GM12874 (cell line): ENCODE measurements at regions not wholly inside any gene's neighbourhood (a gene's known extent, or its start where the extent isn't known, plus 50 kb on each side); places are given as distances from the start of the nearest gene placed in this dataset.

Source experiments
- TF ChIP-seq, protein P1 (sequence below): IDR thresholded peaks from 2 replicates; pipeline ENCODE4 v1.5.1; 2011; ENCODE audit warnings: low read depth, mild to moderate bottlenecking, control low read depth, low read length, moderate library complexity; ENCODE audit not compliant: insufficient read depth

DNA sequence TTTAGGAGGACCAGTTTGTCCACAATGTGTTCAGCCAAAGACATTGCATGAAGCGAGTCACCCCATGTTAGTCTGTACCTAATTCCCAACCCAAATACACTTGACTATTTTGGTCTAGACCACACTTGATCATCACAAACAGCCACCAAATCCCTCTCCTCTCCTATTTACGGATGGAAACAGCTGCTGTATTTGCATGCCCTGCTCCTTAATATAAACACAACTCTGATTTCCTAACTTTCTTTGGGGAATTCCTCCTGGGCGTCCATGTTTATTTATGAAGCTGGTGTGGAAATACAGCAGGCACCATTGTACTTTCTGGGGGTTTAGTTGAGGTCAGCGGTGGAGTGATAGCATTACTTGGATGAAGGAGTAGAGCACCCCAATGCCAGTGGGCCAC lies 235.2 kb downstream of the TLE3 start:
- TF ChIP-seq, protein P1, sequence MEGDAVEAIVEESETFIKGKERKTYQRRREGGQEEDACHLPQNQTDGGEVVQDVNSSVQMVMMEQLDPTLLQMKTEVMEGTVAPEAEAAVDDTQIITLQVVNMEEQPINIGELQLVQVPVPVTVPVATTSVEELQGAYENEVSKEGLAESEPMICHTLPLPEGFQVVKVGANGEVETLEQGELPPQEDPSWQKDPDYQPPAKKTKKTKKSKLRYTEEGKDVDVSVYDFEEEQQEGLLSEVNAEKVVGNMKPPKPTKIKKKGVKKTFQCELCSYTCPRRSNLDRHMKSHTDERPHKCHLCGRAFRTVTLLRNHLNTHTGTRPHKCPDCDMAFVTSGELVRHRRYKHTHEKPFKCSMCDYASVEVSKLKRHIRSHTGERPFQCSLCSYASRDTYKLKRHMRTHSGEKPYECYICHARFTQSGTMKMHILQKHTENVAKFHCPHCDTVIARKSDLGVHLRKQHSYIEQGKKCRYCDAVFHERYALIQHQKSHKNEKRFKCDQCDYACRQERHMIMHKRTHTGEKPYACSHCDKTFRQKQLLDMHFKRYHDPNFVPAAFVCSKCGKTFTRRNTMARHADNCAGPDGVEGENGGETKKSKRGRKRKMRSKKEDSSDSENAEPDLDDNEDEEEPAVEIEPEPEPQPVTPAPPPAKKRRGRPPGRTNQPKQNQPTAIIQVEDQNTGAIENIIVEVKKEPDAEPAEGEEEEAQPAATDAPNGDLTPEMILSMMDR, result no peak

DNA sequence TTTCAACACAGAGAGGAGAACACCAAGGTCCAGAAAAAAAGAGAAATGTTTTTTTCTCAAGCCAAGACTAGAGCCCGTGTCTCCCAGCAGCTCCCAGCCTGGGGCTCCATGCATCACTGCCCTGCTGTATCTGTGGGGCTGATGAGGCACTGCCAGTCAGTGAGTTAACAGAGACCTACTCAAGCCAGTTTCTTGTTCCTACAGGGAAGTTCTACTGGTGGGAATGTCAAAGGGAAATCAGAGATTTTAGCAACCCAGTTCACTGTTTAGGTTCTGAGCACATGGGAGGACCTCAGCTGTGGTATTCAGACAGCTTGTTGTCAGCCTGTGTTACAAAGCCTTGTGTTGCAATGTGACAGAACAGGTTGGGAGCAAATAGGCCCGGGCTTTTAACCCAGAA lies 234.3 kb downstream of the TLE3 start:
- TF ChIP-seq, protein P1, result no peak

DNA sequence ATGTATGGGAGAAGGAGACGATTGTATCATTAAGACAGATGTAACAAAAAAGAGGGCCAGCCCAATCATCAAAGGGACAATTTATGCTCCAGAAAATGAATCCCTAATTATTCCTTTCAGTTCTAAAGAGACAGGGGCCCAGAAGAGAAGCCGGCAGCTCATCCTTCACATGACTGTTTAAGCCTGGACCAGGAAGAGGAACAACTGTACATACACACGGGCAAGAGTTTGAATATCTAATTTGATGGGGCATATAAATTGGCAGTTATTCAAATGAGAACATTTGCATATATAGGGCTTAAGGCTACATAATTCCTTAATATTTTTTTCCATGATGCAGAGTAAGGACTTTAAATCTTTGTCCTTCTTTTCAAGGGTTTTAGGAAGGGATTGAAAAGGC lies 232.3 kb downstream of the TLE3 start:
- TF ChIP-seq, protein P1, result no peak

DNA sequence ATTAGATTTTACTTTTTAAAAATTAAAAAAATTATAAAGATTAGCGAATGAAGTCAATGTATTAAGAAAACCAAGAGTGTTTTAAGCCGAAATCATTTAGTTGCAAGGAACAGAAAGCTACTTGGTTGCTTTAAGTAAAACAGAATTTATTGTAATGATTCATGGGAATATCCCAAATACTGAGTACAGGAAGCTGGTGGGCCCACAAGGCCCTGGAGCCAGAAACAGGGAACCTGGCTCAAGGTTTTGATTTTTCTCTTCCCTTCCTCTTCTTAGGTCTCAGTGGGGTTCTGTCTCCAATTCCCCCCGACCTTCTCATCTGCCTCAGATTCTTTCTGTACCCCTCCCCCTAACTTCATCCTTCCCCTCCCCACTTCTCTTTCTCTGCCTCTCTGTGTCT lies 229.0 kb downstream of the TLE3 start:
- TF ChIP-seq, protein P1, result no peak

DNA sequence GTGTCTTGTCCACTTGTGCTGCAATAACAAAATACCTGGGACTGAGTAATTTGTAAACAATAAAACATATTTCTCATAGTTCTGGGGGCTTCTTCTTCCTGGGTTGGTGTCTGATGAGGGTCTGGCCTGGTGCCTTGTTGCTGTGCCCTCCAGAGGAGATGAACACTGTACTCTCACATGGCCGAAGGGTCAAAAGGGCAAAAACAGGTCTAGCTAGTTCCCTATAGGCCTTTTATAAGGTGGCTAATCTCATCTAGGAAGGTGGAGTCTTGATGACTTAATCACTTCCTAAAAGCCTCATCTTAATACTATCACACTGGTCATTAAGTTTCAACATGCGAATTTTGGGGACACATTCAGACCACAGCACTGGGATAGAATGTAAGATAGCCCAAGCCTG lies 228.4 kb downstream of the TLE3 start:
- TF ChIP-seq, protein P1, result no peak

DNA sequence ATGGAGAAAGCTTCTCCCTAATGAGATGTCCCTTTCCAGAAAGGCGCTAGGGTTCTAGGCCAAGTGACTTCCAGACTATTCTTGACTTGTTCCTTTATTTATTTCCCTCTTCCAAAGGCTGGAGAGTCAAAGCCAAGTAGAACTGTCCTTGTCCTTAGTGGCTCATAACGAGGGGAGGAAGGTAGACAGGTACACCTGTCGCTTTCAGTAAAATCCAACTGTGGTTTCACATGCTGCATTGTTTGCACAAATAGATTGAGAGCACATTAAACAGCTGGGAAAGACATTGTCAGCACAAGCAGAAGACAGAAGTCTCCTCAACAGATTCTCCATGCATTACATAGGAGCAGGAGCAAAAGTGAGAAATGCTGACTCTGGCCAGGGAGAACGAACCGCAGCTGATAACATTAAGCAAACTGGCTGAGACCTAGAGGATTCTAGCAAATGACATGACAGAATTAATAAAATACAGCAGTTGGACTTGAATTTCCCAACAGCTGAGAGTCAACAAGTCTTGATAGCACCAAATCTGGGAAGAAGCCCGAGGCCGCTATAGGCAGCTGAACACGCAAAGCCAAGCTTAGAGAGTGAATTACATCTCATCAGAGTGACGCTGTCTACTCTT lies 227.7 kb downstream of the TLE3 start:
- TF ChIP-seq, protein P1, result no peak

DNA sequence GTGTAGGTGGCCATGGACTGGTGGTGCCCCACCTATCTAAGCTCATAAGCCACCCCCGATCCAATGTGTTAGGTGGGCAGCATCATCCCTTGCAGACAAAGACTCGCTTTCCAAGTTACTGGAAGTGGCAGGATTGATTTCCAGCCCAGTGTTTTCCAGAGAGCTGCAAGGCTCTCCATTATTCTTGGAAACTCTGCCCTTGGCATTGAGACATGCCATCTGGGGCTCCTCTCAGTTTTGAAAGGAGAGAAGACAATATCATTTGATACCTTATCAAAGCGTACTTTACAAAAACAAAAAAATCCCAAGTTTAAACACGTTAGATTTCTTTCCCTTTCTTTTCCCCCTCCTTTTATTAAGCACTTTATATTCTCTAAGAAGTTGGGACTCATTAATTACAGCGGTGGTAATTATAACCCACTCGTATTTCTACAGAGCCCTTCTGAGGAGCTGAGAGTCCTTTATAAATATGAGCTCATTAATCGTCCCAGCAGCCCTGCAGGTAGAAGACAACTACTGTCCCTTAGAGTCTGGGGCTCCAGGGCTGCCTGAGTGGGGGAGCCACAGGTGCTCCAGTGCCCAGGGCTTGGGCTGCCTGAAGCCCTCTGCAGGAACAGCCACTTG lies 226.1 kb downstream of the TLE3 start:
- TF ChIP-seq, protein P1, result no peak

DNA sequence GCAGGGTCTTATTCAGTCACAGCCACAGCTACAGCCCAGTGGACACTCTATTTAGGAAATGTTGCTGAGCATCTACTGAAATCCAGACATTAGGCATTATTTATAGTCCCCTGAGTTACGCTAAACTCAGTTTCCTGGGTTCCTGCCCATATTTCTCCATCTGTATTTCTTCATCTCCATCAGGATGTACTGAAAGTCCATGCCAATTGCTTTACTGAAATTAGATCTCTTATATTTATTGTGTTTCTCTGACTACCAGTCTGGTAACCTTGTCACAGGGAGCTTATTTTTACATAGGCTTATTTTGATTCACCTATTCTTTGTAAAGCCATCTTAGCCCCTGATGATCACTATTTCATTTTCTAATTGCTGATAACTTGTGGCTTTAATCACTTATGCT lies 223.9 kb downstream of the TLE3 start:
- TF ChIP-seq, protein P1, result no peak
